Astrocyte of the spinal cord (primary cell): ENCODE measurements at regions not wholly inside any gene's neighbourhood (a gene's known extent, or its start where the extent isn't known, plus 50 kb on each side); places are given as distances from the start of the nearest gene placed in this dataset.

Source experiments
- DNase-seq: peaks from one replicate; pipeline ENCODE4 v3.0.0; 2011; ENCODE audit warnings: low read depth, low spot score
- H3K4me3 ChIP-seq: 2 replicates; pipeline ENCODE4 v1.5.1; 2011; ENCODE audit warnings: low read depth, mild to moderate bottlenecking, low read length, moderate library complexity
- CTCF ChIP-seq: IDR thresholded peaks from 2 replicates; pipeline ENCODE4 v1.5.1; 2012; ENCODE audit warnings: low read depth, mild to moderate bottlenecking, low read length, inconsistent platforms
- in situ Hi-C: cut with HindIII; loops from 2 replicates; pipeline ENCODE4 v1.10.0; 2017; ENCODE audit warnings: low sequenced_read_pairs

GRCh38 chr1:37238364-37239224 lies 204.3 kb upstream of the GRIK3 start:
- H3K4me3 ChIP-seq: no peak overlapping the region
- in situ Hi-C loops: no loop called here
- no peak for DNase-seq
- TF ChIP-seq CTCF: no peak

GRCh38 chr1:37239225-37239740 lies 205.0 kb upstream of the GRIK3 start:
- no peak for TF ChIP-seq CTCF
- no peak for DNase-seq
- no peak overlapping the region for H3K4me3 ChIP-seq
- in situ Hi-C loops: no loop called here

- in situ Hi-C loops: no loop called here
- H3K4me3 ChIP-seq: no peak overlapping the region
- no peak for TF ChIP-seq CTCF
- no peak for DNase-seq
These were observed 206.6 kb upstream of the GRIK3 start for GRCh38 chr1:37240897-37241296.

- in situ Hi-C loops: no loop called here
- no peak for DNase-seq
- no peak overlapping the region for H3K4me3 ChIP-seq
- TF ChIP-seq CTCF: no peak
These were observed 208.2 kb upstream of the GRIK3 start for GRCh38 chr1:37242501-37242900.

- no peak for DNase-seq
- in situ Hi-C loops: no loop called here
- no peak overlapping the region for H3K4me3 ChIP-seq
- no peak for TF ChIP-seq CTCF
These were observed 209.2 kb upstream of the GRIK3 start for GRCh38 chr1:37243368-37244082.

GRCh38 chr1:37244083-37244480 lies 209.8 kb upstream of the GRIK3 start:
- in situ Hi-C loops: no loop called here
- DNase-seq: no peak
- H3K4me3 ChIP-seq: no peak overlapping the region
- TF ChIP-seq CTCF: no peak
